Panc1 (cell line): ENCODE measurements at regions not wholly inside any gene's neighbourhood (a gene's known extent, or its start where the extent isn't known, plus 50 kb on each side); places are given as distances from the start of the nearest gene placed in this dataset.
"Not testable (repeated sequence)": the region's sequence is repeated elsewhere in the genome, so short reads cannot be mapped to it uniquely, and the experiment has no call there.

Experiments
- ATAC-seq: fragments of 200-7000 bp; cut with Tn5 transposase; 2 replicates; pipeline ENCODE4 v1.9.1; 2020; ENCODE audit warnings: mild to moderate bottlenecking, moderate library complexity
- BruUV-seq: library from RNA; stranded (reverse); fragments of 400-500 nt; replicated peaks from 2 replicates; lab custom pipeline; 2021; lab: Mats Ljungman, UMichigan
- CTCF ChIA-PET: fragments of 300-600 bp; sonication (Branson Sonifier 250); formaldehyde crosslinking; loops from one replicate; lab custom pipeline; 2022; ENCODE audit warnings: antibody characterized with exemption; lab: Charles Lee
- POLR2A ChIA-PET: fragments of 300-600 bp; sonication (Branson Sonifier 250); formaldehyde crosslinking; loops from one replicate; lab custom pipeline; 2022; ENCODE audit warnings: antibody characterized with exemption; lab: Charles Lee
- DNase-seq: peaks from one replicate; pipeline ENCODE4 v3.0.0-alpha.2; 2010; ENCODE audit warnings: low read depth, low spot score
- H3K27ac ChIP-seq: 2 replicates; pipeline ENCODE4 v1.5.1; 2011; ENCODE audit warnings: mild to moderate bottlenecking, low read length, inconsistent platforms
- H3K27me3 ChIP-seq: fragments of 200-500 bp; sonication (Bioruptor generic); 2 replicates; pipeline ENCODE4 v1.6.0; 2014; ENCODE audit warnings: low read length, inconsistent platforms; ENCODE audit not compliant: control insufficient read depth, insufficient read depth
- H3K36me3 ChIP-seq: fragments of 200-500 bp; sonication (Bioruptor generic); 2 replicates; pipeline ENCODE4 v1.5.1; 2014; ENCODE audit warnings: inconsistent platforms, mild to moderate bottlenecking, low read length, moderate library complexity; ENCODE audit not compliant: control insufficient read depth, insufficient read depth
- H3K4me1 ChIP-seq: 2 replicates; pipeline ENCODE4 v1.5.1; 2011; ENCODE audit warnings: inconsistent platforms, mild to moderate bottlenecking, low read length, moderate library complexity; ENCODE audit not compliant: control insufficient read depth, insufficient read depth
- H3K4me3 ChIP-seq, 2 experiments: 2 replicates each; pipeline ENCODE4 v1.5.1; 2011 to 2012; ENCODE audit warnings: low read depth in 2 of 2, low read length in 2 of 2, mild to moderate bottlenecking in 2 of 2, inconsistent platforms in 1 of 2, moderate library complexity in 1 of 2
- H3K9me3 ChIP-seq: fragments of 200-500 bp; sonication (Bioruptor generic); 2 replicates; pipeline ENCODE4 v1.5.1; 2014; ENCODE audit warnings: low read depth, mild to moderate bottlenecking, inconsistent platforms, low read length, moderate library complexity; ENCODE audit not compliant: control insufficient read depth, insufficient read depth
- POLR2AphosphoS5 ChIP-seq: IDR thresholded peaks from 2 replicates; pipeline ENCODE4 v1.6.1; 2012; ENCODE audit warnings: mild to moderate bottlenecking, low read depth, low read length, moderate library complexity
- SIN3A ChIP-seq: IDR thresholded peaks from 2 replicates; pipeline ENCODE4 v1.6.1; 2012; ENCODE audit warnings: low read depth, mild to moderate bottlenecking, low read length, moderate library complexity, borderline replicate concordance; ENCODE audit not compliant: insufficient read depth
- TCF7L2 ChIP-seq: IDR thresholded peaks from 2 replicates; pipeline ENCODE4 v1.6.1; 2011; ENCODE audit warnings: mild to moderate bottlenecking, low read depth, low read length, inconsistent platforms
- in situ Hi-C: cut with HindIII; loops from 2 replicates; pipeline ENCODE4 v1.10.0; 2016; ENCODE audit warnings: low sequenced_read_pairs, low pct_unique_long_range_greater_than_20kb
- intact Hi-C: fragments of 100-400 bp; cut with micrococcal nuclease; formaldehyde crosslinking; loops from one replicate; pipeline ENCODE4 v1.10.0; 2022; ENCODE audit not compliant: unreplicated experiment
- TF ChIP-seq, protein P1 (sequence below): fragments of 450-650 bp; IDR thresholded peaks from 2 replicates; pipeline ENCODE4 v1.5.1; 2017; ENCODE audit warnings: mild to moderate bottlenecking
- TF ChIP-seq, protein P2 (sequence below), 2 experiments: IDR thresholded peaks; 2 replicates each; pipeline ENCODE4 v1.6.1; 2011 to 2012; ENCODE audit warnings: low read depth in 2 of 2, control low read depth in 1 of 2, low read length in 1 of 2, mild to moderate bottlenecking in 1 of 2, moderate library complexity in 1 of 2; ENCODE audit not compliant: insufficient read depth in 1 of 2

DNA sequence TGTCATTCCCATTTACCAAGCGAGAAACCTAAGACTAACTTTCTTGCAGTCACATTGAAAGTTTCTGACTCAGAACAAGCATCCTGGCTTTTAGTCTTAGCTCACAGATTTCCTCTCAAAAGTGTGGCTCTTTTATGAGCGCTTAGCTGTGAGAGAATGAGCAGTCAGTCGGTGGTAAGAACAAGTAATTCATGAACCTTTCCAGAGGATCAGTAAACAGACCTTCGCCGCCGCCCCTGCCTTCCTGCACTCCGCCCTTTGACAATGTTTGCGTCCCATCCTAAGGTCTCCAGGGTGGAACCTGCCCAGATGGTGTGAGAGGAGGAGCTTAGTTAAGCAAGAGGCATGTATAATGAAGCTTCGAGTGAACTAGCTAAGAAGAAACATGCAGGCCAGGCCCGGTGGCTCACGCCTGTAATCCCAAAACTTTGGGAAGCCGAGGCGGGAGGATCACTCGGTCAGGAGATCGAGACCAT is 142.4 kb downstream of the GLUL start:
- BruUV-seq = no TSS peak
- TF ChIP-seq, protein P1, sequence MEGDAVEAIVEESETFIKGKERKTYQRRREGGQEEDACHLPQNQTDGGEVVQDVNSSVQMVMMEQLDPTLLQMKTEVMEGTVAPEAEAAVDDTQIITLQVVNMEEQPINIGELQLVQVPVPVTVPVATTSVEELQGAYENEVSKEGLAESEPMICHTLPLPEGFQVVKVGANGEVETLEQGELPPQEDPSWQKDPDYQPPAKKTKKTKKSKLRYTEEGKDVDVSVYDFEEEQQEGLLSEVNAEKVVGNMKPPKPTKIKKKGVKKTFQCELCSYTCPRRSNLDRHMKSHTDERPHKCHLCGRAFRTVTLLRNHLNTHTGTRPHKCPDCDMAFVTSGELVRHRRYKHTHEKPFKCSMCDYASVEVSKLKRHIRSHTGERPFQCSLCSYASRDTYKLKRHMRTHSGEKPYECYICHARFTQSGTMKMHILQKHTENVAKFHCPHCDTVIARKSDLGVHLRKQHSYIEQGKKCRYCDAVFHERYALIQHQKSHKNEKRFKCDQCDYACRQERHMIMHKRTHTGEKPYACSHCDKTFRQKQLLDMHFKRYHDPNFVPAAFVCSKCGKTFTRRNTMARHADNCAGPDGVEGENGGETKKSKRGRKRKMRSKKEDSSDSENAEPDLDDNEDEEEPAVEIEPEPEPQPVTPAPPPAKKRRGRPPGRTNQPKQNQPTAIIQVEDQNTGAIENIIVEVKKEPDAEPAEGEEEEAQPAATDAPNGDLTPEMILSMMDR = no peak
- TF ChIP-seq, protein P2, sequence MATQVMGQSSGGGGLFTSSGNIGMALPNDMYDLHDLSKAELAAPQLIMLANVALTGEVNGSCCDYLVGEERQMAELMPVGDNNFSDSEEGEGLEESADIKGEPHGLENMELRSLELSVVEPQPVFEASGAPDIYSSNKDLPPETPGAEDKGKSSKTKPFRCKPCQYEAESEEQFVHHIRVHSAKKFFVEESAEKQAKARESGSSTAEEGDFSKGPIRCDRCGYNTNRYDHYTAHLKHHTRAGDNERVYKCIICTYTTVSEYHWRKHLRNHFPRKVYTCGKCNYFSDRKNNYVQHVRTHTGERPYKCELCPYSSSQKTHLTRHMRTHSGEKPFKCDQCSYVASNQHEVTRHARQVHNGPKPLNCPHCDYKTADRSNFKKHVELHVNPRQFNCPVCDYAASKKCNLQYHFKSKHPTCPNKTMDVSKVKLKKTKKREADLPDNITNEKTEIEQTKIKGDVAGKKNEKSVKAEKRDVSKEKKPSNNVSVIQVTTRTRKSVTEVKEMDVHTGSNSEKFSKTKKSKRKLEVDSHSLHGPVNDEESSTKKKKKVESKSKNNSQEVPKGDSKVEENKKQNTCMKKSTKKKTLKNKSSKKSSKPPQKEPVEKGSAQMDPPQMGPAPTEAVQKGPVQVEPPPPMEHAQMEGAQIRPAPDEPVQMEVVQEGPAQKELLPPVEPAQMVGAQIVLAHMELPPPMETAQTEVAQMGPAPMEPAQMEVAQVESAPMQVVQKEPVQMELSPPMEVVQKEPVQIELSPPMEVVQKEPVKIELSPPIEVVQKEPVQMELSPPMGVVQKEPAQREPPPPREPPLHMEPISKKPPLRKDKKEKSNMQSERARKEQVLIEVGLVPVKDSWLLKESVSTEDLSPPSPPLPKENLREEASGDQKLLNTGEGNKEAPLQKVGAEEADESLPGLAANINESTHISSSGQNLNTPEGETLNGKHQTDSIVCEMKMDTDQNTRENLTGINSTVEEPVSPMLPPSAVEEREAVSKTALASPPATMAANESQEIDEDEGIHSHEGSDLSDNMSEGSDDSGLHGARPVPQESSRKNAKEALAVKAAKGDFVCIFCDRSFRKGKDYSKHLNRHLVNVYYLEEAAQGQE (IDR thresholded peaks at IDR 0.05; ENCODE audit: insufficient read depth in 1 of 2, low read depth in 2 of 2, low read length in 1 of 2) = no peak
- no peak for TF ChIP-seq SIN3A
- no peak for TF ChIP-seq TCF7L2
- no peak for TF ChIP-seq POLR2AphosphoS5
- H3K4me3 ChIP-seq = no peak overlapping the region
- in situ Hi-C loops = no loop called here
- H3K9me3 ChIP-seq = no peaks in the 10 kb centered on the region
- intact Hi-C loops = no loop called here
- no peak for DNase-seq
- H3K4me1 ChIP-seq = no peaks in the 10 kb centered on the region
- no peaks in the 10 kb centered on the region for H3K27me3 ChIP-seq
- H3K36me3 ChIP-seq = no peaks in the 10 kb centered on the region
- H3K27ac ChIP-seq = no peak overlapping the region
- ATAC-seq = no peak
- ChIA-PET POLR2A (no interaction called here), CTCF (no interaction called here)

DNA sequence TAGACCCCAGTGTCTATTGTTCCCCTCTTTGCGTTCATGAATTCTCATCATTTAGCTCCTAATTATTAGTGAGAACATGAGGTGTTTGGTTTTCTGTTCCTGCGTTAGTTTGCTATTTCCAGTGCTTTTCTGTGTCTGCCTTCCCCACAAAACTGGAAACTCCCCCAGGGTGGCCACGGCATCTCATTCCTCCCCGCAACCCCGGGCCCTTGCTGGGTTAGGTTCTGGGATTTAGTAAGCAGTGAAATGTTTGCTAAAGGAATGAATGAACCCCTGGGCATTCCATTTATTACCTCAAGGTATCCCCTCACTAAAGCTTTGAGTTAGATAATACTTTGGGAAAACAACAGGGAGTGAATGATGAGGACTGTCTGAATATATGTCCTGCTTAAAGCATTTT is 142.9 kb downstream of the GLUL start:
- Histone ChIP-seq H3K4me3 (no peak overlapping the region), H3K27me3 (no peaks in the 10 kb centered on the region), H3K9me3 (no peaks in the 10 kb centered on the region), H3K4me1 (no peaks in the 10 kb centered on the region), H3K27ac (no peak overlapping the region), H3K36me3 (no peaks in the 10 kb centered on the region)
- BruUV-seq = no TSS peak
- POLR2A ChIA-PET = no interaction called here
- no peak for ATAC-seq
- in situ Hi-C loops (no loop called here), intact Hi-C loops (no loop called here)
- CTCF ChIA-PET = no interaction called here
- TF ChIP-seq, protein P1 = no peak
- TF ChIP-seq TCF7L2 = no peak
- no peak for DNase-seq

DNA sequence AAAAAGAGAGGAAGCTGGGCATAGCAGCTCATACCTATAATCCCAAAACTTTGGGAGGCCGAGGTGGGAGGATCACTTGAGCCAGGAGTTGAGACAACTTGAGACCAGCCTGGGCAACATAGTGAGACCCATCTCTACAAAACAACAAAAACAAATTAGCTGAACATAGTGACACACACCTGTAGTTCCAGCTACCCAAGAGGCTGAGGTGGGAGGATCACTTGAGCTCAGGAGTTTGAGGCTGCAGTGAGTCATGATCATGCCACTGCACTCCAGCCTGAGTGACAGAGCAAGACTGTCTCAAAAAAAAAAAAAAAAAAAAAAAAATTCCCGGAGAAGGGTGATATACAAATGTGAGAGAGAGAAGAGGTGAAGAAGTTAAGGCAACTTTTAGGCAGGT is 143.8 kb downstream of the GLUL start:
- in situ Hi-C loops, H3K27me3 ChIP-seq, CTCF ChIA-PET, H3K4me3 ChIP-seq, H3K36me3 ChIP-seq, POLR2A ChIA-PET, DNase-seq, H3K4me1 ChIP-seq, BruUV-seq, intact Hi-C loops, H3K9me3 ChIP-seq, ATAC-seq, H3K27ac ChIP-seq: not testable (repeated sequence)
